EH (cell line): ENCODE measurements at regions not wholly inside any gene's neighbourhood (a gene's known extent, or its start where the extent isn't known, plus 50 kb on each side); places are given as distances from the start of the nearest gene placed in this dataset.
A peak's percentile ranks its signal among the peaks of the same experiment; 100 is the strongest.
"Not testable (repeated sequence)": the region's sequence is repeated elsewhere in the genome, so short reads cannot be mapped to it uniquely, and the experiment has no call there.

Experiments
- DNase-seq: peaks from one replicate; pipeline ENCODE4 v3.0.0-alpha.2; 2015; ENCODE audit warnings: low read depth

DNA sequence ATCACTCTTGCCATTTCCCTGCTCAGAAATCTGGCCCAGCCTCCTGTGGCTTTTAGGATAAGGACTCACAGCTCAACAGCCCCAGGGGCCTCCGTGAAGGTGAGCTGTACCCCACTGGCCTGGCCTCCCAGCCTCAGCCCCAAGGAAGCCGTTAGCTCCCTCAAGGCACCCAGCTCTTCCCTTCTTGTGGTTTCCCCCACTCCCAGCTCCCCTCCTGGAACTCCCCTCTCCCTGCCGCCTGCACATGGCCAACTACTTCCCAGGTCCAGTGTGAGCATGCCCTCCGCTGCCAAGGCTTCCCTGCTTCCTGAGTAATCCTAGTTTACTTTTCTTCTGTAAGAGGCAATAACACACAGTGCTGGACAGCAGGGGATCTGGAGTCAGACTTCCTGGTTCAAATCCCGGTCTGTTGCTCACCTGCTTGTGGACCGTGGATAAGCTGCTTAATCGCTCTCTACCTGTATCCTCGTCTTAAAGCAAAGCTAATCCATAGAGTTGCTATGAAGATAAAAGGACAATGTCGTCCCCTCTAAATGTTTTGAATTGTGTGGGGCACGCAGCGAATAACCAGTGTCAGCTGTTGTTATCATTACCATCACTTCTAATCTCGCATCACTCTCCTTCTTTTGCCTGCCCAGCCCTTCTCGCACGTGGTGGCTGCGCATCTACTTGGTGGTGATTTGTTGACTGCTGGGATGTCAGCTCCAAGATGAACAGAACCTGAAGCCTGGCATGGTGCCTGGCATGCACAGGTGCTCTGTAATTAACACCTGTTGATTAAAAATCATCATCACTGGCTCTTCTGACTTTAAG lies 86.6 kb downstream of the C5orf15 start:
- no peak for DNase-seq

DNA sequence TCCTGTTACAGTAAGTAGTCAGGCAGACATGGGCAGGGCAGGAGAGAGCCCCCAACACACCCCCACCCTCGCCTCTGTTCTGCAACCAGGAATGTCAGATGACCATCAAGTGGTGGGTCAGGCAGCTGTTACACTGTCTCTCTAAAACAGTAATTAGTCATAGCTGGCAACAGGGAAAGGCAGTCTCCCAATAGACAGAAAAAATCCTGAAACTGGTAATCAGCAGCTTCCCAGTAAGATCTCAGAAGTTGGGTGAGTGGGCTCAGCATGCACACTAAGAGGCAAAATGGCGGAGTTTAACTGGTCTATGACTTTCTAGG lies 90.2 kb downstream of the C5orf15 start:
- no peak for DNase-seq

- no peak for DNase-seq
Measured at GRCh38 chr5:133877351-133878235, 90.8 kb downstream of the C5orf15 start.

DNA sequence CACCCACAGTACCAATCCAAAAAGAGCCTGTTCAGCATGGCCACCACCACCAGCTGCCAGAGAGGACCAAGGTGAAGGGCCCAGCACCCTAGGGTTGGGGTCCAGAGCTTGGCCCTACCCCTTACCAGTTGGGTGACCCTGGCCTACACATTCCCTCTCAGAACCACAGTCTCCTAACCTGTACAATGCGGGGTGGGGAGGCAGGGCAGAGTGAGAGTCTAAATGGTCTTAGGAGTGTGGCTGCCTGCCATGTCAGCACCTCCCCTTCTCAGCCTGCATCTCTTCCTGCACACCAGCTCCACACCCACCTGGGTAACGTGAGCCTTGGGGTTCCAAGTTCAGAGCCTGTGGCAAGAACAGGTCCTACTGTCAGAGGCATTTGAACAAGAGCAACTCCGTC lies 92.2 kb downstream of the C5orf15 start:
- no peak for DNase-seq

DNA sequence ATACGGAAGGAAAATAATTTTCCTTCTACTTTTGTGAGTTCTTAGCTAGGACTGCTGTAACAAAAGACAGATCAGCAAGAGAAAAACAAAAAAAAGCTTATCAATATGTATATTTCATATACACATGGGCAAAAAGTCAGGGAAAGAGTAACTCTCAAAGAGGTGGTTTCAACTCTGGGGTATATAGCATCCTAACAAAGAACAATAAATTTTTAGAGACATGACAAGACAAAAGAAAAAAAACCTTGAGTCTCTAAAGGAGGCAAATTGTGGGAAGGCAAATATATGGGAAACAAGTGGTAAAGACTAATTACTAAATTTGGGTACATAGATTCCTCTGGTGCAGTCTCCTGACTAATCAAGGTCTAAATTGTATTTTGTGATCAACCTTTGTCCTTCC lies 93.2 kb downstream of the C5orf15 start:
- DNase-seq, result no peak

GRCh38 chr5:133873449-133873848 lies 95.0 kb downstream of the C5orf15 start:
- no peak for DNase-seq

DNA sequence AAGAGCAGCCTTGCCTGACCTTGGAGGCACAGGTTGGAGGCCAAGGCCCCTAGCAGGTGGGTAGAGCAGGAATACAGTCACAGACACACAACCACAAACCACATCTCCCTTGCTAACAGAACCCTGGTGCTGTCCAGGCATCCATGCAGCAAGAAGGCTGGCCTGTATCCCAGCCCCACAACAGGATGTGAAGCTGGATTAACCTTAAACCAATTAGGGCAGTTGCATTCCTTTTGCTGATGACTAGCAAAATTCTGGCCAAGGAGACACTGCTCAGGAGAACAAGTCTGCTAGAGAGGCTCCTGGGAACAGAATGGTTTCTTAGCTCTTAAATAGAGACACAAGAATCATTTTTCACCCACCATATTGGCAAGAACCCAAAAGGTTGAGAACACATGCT lies 97.8 kb downstream of the C5orf15 start:
- DNase-seq, result peak; percentile 83

GRCh38 chr5:133869519-133870335 lies 98.7 kb downstream of the C5orf15 start:
- DNase-seq, result no peak

DNA sequence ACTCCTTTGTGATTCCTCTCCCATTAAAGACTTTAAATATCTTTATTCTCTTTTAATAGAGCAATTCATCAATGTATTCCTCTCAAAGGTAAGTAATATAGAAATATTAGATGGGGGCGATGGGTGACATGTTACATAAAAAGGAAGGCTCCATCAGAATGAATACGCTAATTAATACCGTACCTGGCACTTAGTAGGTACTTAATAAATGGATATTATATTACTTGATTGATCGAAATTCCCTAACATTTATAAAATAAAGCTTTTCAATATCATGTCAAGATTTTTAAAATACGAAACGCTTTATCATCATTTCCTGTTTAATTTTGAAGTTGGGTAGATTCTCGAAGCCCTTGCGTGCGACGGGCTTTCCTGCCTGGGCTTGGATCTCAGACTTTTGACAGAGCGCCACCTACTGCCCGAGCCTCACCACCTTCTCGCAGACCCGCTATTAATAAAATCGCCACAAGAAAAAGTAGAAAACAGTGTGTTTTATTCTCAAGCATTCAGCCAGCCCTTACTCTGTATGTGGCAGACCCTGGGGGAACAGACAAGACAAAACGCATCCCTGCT lies 99.4 kb downstream of the C5orf15 start:
- DNase-seq, result peak; percentile 80

GRCh38 chr5:133867851-133868545 lies 100.4 kb downstream of the C5orf15 start:
- no peak for DNase-seq

DNA sequence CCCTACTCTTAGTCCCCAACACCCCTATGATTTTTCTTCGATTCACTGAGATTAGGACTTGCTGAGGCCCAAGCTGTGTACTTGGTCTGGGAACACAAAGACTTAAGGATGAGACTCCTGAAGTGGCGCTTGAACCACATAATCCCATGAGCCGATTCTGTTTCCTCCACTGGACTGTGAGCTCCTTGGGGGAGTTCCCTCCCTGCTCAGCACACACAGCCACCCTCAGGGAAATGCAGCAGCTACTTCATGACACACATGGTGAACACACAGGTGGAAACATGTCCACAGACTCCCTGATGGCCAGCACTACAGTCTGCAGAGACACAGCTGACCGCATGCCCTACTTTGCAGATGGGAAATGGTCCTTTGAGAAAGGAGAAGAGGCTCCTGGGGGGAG lies 101.1 kb downstream of the C5orf15 start:
- DNase-seq, result no peak

DNA sequence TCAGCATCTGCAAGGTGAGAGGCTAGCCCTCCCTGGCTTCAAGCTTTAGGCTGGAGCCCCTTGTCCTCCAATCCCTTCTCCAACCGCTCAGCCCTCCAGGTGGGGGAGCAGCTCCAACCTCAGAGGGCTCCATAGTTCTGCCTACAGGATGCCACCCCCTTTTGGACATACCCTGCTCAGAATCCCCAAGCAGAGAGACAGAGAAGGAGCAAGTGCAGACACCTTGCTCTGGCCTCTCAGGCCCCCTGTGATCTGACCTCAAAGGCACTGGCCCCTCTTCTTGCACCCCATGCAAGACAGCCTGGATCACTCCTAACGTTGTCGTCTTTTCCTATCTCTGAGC lies 101.6 kb downstream of the C5orf15 start:
- no peak for DNase-seq

DNA sequence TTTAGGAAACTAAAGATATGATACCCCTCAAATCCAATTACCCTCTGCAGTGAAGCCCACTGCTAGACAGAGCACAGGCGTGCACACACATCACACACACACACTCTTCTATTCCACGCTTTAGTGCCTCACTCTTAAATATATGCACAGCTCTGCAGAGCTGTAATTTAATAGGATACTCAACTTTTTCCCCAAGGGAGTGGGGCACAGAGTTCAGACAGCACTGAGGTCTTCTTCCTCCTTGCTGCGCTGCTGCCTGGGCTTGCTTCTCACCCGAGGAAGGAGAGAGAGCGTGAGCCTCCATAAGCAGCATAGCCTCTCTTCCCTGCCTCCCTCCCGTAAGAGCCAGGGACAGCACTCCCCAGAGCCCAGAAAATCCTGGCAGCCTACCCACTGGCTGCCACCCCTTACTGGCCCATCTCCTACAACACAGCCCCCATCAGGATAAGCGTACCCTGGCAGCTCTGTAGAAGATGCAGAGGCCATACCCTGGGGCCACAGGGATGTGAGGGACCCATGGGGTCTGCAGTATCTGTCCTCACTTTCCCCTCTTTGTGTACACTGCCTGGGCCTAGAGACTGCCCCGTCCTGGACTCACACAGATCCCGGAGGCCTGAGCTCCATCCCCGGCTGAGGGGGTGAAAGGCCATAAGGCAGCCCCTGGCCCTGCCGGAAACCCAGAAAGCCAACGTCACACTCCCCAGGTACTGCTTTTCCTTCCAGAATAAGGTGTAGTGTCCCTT lies 102.1 kb downstream of the C5orf15 start:
- DNase-seq, result no peak

DNA sequence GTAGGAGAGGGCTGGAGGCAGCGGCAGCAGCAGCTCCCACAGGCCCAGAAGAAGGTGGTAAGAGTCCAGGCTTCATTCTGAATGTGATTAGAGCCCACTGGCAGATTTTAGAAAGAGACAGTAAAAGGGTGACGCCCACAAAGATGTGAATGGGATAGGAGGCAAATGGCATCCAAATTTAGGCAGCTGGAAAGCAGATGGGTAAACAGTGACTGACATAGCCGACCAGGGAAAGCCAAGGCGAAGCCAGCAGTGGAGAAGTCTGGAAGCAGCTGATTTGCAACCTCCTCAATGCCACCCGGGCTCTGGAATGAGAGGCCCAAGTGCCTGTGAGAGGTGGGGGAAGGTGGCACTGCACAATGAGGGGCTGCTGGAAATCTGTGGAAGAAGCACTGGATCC lies 103.3 kb downstream of the C5orf15 start:
- no peak for DNase-seq

DNA sequence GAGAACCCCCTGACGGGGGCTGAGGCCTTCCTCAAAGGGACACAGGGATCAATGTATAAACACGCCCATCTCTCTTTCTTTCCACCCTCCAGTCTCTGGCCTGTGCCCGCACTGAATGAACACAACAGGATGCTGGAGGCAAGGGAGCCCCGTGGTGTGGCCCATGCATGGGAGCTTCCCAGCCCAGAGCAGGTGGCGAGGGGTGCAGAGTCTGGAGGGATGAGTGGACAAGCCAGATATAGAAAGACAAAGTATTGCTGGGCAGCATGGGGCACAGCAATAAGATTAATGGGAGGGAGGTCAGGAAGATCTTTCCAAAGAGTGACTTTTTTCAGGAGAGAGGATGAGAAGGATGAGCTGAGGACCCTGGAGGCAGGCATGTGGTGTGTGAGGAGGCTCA lies 103.7 kb downstream of the C5orf15 start:
- DNase-seq, result no peak

DNA sequence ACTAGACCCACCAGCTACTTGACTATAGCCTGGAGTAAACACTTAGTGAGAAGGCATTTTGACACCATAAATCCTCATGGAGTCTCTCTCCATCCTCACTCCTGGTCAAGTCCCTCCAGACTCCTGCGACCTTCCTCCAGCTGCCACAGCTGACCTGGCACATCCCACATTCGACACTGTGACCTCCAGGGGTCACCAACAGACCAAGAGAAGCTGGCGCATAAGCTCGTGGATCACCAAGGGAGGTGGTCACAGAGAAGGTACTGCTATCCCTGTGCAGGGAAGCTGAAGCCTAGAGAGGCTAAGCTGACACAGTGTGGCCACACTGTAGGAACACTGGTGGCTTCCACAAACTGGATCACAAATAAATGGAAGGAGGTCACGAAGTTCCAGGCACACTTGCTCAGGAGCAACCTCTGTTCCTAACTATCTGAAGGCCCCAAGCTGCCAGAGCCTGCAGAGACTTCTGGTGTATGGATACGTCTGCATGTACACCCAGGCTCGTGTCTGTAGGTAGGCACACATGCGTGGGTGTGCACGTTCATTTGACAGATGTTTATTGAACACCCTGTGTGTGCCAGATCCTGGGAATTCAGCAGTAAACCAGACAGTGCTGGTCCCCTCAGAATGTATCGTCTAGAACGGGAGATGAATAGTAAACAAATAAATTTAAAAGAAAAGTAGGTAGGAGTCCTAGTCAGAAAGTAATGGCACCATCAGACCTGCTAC lies 104.4 kb downstream of the C5orf15 start:
- DNase-seq, result no peak

DNA sequence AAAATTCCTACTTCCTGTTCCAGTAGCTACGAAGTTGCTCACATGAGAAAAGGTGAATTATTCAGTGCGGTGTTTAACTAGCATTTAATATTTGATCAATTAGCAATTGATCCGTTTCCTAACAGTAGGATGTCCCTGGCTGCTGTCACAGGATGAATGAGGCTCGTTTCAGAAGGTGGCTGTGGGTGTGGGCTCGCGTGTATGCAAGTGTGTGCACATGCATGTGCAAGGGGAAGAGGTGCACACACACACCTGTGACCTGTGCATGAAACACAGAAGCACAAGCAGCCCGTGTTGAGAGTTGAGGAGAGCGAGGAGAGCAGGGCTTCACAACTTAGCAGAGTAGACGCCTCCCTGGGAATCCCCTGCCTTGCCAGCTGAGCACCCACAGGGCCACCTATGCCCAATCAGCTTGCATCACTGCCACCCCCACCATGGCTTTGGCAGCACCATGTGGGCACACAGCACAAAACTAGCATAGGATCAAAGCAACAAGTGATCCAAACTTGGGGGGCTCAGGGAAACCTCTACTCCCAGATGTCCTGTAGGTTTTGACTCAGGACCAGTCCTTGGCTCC lies 107.2 kb downstream of the C5orf15 start:
- no peak for DNase-seq

DNA sequence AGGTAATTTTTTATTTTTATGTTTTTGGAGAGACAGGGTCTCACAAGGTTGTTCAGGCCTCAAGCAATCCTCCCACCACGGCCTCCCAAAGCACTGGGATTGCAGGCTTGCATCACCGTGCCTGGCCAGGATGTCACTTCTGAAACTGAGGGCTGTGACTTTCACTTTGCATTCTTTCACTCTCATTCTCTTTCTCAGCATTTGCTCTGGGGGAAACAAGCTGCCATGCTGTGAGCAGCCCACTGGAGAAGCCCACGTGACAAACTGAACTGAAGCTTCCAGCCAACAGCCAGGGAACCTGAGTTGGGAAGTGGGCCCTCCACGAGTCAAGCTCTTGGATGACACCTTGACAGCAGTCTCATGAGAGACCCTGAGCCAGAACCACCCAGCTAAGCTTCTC lies 109.4 kb downstream of the C5orf15 start:
- DNase-seq, result no peak

DNA sequence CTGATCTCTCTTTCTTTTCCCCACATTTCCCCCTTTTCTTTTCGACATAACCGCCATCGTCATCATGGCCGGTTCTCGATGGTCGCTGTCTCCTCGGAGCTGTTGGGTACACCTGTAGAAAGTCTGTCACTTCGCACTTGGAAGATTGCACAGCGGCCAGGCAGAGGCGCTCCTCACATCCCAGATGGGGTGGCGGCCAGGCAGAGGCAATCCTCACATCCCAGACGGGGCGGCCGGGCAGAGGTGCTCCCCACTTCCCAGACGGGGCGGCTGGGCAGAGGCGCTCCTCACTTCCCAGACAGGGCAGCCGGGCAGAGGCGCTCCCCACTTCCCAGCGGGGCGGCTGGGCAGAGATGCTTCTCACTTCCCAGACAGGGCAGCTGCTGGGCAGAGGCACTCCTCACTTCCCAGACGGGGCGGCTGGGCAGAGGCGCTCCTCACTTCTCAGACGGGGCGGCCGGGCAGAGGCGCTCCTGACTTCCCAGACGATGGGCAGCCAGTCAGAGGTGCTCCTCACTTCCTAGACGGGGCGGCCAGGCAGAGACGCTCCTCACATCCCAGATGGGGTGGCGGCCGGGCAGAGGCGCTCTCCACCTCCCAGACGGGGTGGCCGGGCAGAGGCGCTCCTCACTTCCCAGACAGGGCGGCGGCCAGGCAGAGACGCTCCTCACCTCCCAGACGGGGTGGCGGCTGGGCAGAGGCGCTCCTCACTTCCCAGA lies 110.7 kb downstream of the C5orf15 start:
- DNase-seq, result not testable (repeated sequence)
